ENCODE measurements at regions not wholly inside any gene's neighbourhood (a gene's known extent, or its start where the extent isn't known, plus 50 kb on each side); places are given as distances from the start of the nearest gene placed in this dataset.

DNA sequence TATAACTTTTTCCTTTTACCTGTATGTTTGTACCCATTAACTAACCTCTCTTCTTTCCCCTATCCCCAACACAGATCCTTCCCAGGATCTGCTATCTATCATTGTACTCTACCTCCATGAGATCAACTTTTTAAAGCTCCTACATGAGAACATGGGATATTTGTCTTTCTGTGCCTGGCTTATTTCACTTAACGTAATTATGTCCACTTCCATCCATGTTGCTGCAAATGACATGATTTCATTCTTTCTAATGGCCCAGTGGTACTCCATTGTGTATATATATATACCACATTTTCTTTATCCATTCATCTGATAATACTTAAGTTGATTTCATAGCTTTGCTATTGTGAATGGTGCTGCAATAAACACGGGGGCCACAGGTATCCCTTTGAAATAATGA is 135.9 kb upstream of the THUMPD2 start:
- Histone ChIP-seq H2AFZ (no peak overlapping the region), H3K79me2 (replicated peaks; ENCODE audit: insufficient read depth) (no peaks in the 10 kb centered on the region), H3K4me2 (no peak overlapping the region), H3K4me3 (no peak overlapping the region), H3K36me3 (ENCODE audit: insufficient read depth) (no peaks in the 10 kb centered on the region), H3K4me1 (ENCODE audit: insufficient read depth) (peaks cover 10% of the 10 kb centered on the region; the same call in 1 of the 2 replicates), H3K9me2 (ENCODE audit: insufficient read depth) (no peaks in the 10 kb centered on the region), H3K27me3 (ENCODE audit: insufficient read depth) (no peaks in the 10 kb centered on the region), H3F3A (replicated peaks; ENCODE audit: low read depth) (no peaks in the 10 kb centered on the region), H3K27ac (ENCODE audit: low read depth) (no peak overlapping the region), H4K20me1 (replicated peaks; ENCODE audit: insufficient read depth) (no peaks in the 10 kb centered on the region)
- Mint-ChIP-seq H3K4me1 (peaks cover 18% of the 10 kb centered on the region), H3K27me3 (ENCODE audit: insufficient read depth, low read depth, poor library complexity) (peaks cover 3% of the 10 kb centered on the region), H3K9me3 (no peaks in the 10 kb centered on the region), H3K27ac (no peak overlapping the region), H3K36me3 (ENCODE audit: low read depth) (no peaks in the 10 kb centered on the region), H3K4me3 (no peak overlapping the region)
- DNase-seq (ENCODE audit: low spot score) (no peak), ATAC-seq (no peak)
- TF ChIP-seq, protein P1, sequence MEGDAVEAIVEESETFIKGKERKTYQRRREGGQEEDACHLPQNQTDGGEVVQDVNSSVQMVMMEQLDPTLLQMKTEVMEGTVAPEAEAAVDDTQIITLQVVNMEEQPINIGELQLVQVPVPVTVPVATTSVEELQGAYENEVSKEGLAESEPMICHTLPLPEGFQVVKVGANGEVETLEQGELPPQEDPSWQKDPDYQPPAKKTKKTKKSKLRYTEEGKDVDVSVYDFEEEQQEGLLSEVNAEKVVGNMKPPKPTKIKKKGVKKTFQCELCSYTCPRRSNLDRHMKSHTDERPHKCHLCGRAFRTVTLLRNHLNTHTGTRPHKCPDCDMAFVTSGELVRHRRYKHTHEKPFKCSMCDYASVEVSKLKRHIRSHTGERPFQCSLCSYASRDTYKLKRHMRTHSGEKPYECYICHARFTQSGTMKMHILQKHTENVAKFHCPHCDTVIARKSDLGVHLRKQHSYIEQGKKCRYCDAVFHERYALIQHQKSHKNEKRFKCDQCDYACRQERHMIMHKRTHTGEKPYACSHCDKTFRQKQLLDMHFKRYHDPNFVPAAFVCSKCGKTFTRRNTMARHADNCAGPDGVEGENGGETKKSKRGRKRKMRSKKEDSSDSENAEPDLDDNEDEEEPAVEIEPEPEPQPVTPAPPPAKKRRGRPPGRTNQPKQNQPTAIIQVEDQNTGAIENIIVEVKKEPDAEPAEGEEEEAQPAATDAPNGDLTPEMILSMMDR (conservative IDR thresholded peaks at IDR 0.05; ENCODE audit: low read depth in 2 of 2) = no peak
- no peak for TF ChIP-seq NANOG (IDR thresholded peaks at IDR 0.05; ENCODE audit: borderline replicate concordance)
- no peak for TF ChIP-seq ZNF114 (CRISPR knock-in tag; IDR thresholded peaks at IDR 0.05)
- no peak for TF ChIP-seq EZH2 (IDR thresholded peaks at IDR 0.05; ENCODE audit: low read depth, unreplicated experiment)
- no peak for TF ChIP-seq POLR2AphosphoS5 (IDR thresholded peaks at IDR 0.05; ENCODE audit: low read depth)
- no peak for TF ChIP-seq ETS1 (IDR thresholded peaks at IDR 0.05)
- no peak for TF ChIP-seq JUNB (IDR thresholded peaks at IDR 0.05; ENCODE audit: unreplicated experiment)
- TF ChIP-seq STAT1 (IDR thresholded peaks at IDR 0.05; ENCODE audit: unreplicated experiment) = no peak

DNA sequence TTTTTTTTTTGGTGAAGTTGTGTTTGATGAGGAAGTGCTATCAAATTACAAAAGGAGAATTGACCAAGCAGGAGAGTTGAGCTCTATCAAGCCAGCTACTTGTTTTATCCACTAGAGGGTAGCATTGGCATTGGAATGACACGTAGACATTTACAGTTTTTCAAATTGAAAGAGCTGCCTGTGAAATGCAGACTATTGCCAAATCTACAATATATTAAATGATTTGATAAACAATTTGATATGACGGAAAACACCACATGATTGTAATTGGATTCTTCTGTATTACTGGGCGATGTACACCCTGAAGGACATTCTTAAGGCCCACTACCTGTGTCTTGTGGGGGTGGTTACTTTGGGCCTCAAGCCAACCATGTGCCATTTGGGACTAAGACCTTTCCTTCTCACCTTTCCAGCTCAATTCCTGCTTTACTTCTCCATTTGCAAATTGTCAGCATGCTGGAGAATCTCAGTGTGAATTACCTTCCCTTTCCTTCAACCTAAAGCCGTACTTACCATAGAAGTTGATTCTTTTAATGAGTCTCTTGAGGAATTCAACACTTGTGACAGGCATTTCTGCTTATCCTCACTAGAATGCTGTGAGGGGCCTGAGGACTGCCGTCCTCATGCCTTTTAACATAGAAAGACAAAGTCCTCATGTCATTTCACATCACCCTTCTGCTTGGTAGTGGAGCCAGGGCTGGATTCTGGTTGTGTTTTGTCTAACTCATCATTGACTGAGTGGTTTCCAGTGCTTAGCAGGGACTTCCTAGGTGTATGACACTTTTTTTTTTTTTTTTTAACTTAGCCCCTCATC is 134.8 kb upstream of the THUMPD2 start:
- peak; percentile 81 for DNase-seq (ENCODE audit: low spot score)

More for the DNA sequence above, 134.8 kb upstream of the THUMPD2 start:
- Histone ChIP-seq H3K4me3 (no peak overlapping the region), H3K4me1 (ENCODE audit: insufficient read depth) (peaks cover 10% of the 10 kb centered on the region; the same call in 1 of the 2 replicates), H3K27ac (ENCODE audit: low read depth) (no peak overlapping the region), H3K27me3 (ENCODE audit: insufficient read depth) (no peaks in the 10 kb centered on the region), H2AFZ (no peak overlapping the region), H3K4me2 (no peak overlapping the region), H3K36me3 (ENCODE audit: insufficient read depth) (no peaks in the 10 kb centered on the region), H3K9me2 (ENCODE audit: insufficient read depth) (no peaks in the 10 kb centered on the region), H3K79me2 (replicated peaks; ENCODE audit: insufficient read depth) (no peaks in the 10 kb centered on the region), H4K20me1 (replicated peaks; ENCODE audit: insufficient read depth) (no peaks in the 10 kb centered on the region), H3F3A (replicated peaks; ENCODE audit: low read depth) (no peaks in the 10 kb centered on the region)
- Mint-ChIP-seq H3K9me3 (no peaks in the 10 kb centered on the region), H3K27ac (no peak overlapping the region), H3K27me3 (ENCODE audit: insufficient read depth, low read depth, poor library complexity) (peaks cover 3% of the 10 kb centered on the region), H3K4me3 (no peak overlapping the region), H3K36me3 (ENCODE audit: low read depth) (no peaks in the 10 kb centered on the region), H3K4me1 (peaks cover 20% of the 10 kb centered on the region)
- no peak for TF ChIP-seq REST (IDR thresholded peaks at IDR 0.05; ENCODE audit: unreplicated experiment)
- no peak for TF ChIP-seq EZH2phosphoT487 (IDR thresholded peaks at IDR 0.05; ENCODE audit: unreplicated experiment)
- TF ChIP-seq, protein P1 (conservative IDR thresholded peaks at IDR 0.05; ENCODE audit: low read depth in 2 of 2) = peak; percentile 85 to 94
- ATAC-seq = peak; percentile 85

Data from GM23338 (cell line).